Heart left ventricle (tissue), 16 donors: ENCODE measurements at regions not wholly inside any gene's neighbourhood (a gene's known extent, or its start where the extent isn't known, plus 50 kb on each side); places are given as distances from the start of the nearest gene placed in this dataset.

Source experiments
- ATAC-seq, 4 donors: fragments of 200-7000 bp; cut with Tn5 transposase; one replicate each; pipeline ENCODE4 v1.9.1; 2020 to 2022; ENCODE audit warnings: moderate library complexity in 4 of 4, mild to moderate bottlenecking in 3 of 4, moderate number of reproducible peaks in 1 of 4
- DNase-seq, 5 donors: peaks; one replicate each; pipeline ENCODE4 v3.0.0-alpha.2; 2020
- H3K27ac ChIP-seq, 12 donors: fragments of 200-600 bp; sonication (generic) in 4 of 12; one replicate each; pipeline versions ENCODE4 v1.5.0 to v1.8.0; 2016 to 2022; ENCODE audit warnings: mild to moderate bottlenecking in 2 of 12
- H3K27me3 ChIP-seq, 9 donors: fragments of 200-600 bp; sonication (generic) in 2 of 9; one replicate each; pipeline versions ENCODE4 v1.5.1 to v1.8.0; 2016 to 2022; ENCODE audit warnings: mild to moderate bottlenecking in 3 of 9
- H3K36me3 ChIP-seq, 9 donors: fragments of 200-600 bp; sonication (generic) in 2 of 9; one replicate each; pipeline versions ENCODE4 v1.5.0 to v1.8.0; 2018 to 2022; ENCODE audit warnings: mild to moderate bottlenecking in 2 of 9
- H3K4me1 ChIP-seq, 12 donors: fragments of 200-600 bp; sonication (generic) in 4 of 12; one replicate each; pipeline versions ENCODE4 v1.5.0 to v1.8.0; 2016 to 2022; ENCODE audit warnings: mild to moderate bottlenecking in 3 of 12
- H3K4me3 ChIP-seq, 12 donors: fragments of 200-600 bp; sonication (generic) in 4 of 12; one replicate each; pipeline versions ENCODE4 v1.5.0 to v1.8.0; 2017 to 2022; ENCODE audit warnings: mild to moderate bottlenecking in 9 of 12, moderate library complexity in 4 of 12
- H3K9me3 ChIP-seq, 12 donors: fragments of 200-600 bp; sonication (generic) in 4 of 12; one replicate each; pipeline versions ENCODE4 v1.5.0 to v1.8.0; 2016 to 2022; ENCODE audit warnings: mild to moderate bottlenecking in 1 of 12
- CTCF ChIP-seq, 12 donors: fragments of 200-600 bp; sonication (generic) in 4 of 12; IDR thresholded peaks; one replicate each; pipeline versions ENCODE4 v1.5.0 to v1.8.0; 2018 to 2022; ENCODE audit warnings: antibody characterized with exemption in 12 of 12, mild to moderate bottlenecking in 5 of 12
- POLR2A ChIP-seq, 2 donors: fragments of 450-650 bp; IDR thresholded peaks; one replicate each; pipeline ENCODE4 v1.6.1; 2017; ENCODE audit warnings: antibody characterized with exemption in 2 of 2, mild to moderate bottlenecking in 2 of 2, moderate library complexity in 2 of 2
- WGBS, 4 donors: extraction: QIAGEN DNeasy Blood & Tissue Kit in 2 of 4; methylation state at CpG; one replicate each; pipeline versions ENCODE4 v1.1.5 to v1.1.7; 2013 to 2018; 5-methylcytosine and 5-hydroxymethylcytosine counted together
- intact Hi-C, 10 donors: fragments of 100-400 bp; cut with DNase I; formaldehyde crosslinking; loops; one replicate each; pipeline versions ENCODE4 v1.11.1 to v1.14.2; 2022
- donor health status: ischemic (EF 13 %, LVEDD 7.1; RV severe dilation, severe dysfunction).
- donor health status: healthy with polysubstance abuse.
- donor health status: DM: no; HTN: yes; CAD: no.
- donor health status: DM: no; HTN: no; CAD: no.
- donor health status: ischemic (EF 25% LVEDD 6.9; RV normal size, moderate dysfunction).
- donor health status: ischemic (EF 25% LVEDD 5.7; RV mildly dilated, moderate dysfunction).
- donor health status: healthy.
- donor health status: DM: yes; HTN: yes; CAD: no.
- donor health status: ischemic (EF 35%, LVEDD 5.7; RV mildly dilated, moderate dysfunction).
- donor health status: nonischemic (EF 11% LVEDD 7.7; RV severe dilation, severe dysfunction).
- donor health status: DM: yes; HTN: yes; CAD: no.
- donor health status: PGD.
- donor health status: ischemic (EF 29% LVEDD 5.4; RV normal size, mild dysfunction).
- donor health status: nonischemic (EF 23%, LVEDD 6.1; RV moderate dilation, normal function).

- TF ChIP-seq POLR2A (IDR thresholded peaks at IDR 0.05), result no peak
- no peak for TF ChIP-seq CTCF (IDR thresholded peaks at IDR 0.05)
- Histone ChIP-seq H3K27ac (no peak overlapping the region), H3K9me3 (no peaks in the 10 kb centered on the region), H3K36me3 (no peaks in the 10 kb centered on the region), H3K4me1 (no peaks in the 10 kb centered on the region), H3K27me3 (no peaks in the 10 kb centered on the region), H3K4me3 (no peak overlapping the region)
- ATAC-seq, result no peak
- WGBS, 4 donors, result 75 to 83% (median 78%) methylated on average over 1 of the region's 1 CpG
- DNase-seq, result no peak
- intact Hi-C loops, result no loop called here
Measured at GRCh38 chr3:117463276-117464115, 753.9 kb downstream of the TUSC7 start.

- no peak overlapping the region for H3K27ac ChIP-seq
- ATAC-seq, result no peak
- H3K4me3 ChIP-seq, result no peak overlapping the region
- TF ChIP-seq POLR2A (IDR thresholded peaks at IDR 0.05) (no peak), CTCF (IDR thresholded peaks at IDR 0.05) (no peak)
- no peaks in the 10 kb centered on the region for H3K36me3 ChIP-seq
- H3K9me3 ChIP-seq, result no peaks in the 10 kb centered on the region
- intact Hi-C loops, result no loop called here
- DNase-seq, result no peak
- peaks cover 0 to 11% (median 0%) of the 10 kb centered on the region in 9 donors for H3K27me3 ChIP-seq
- 1 to 33% (median 28%) methylated on average over 1 of the region's 1 CpG for WGBS, 4 donors
- no peaks in the 10 kb centered on the region for H3K4me1 ChIP-seq
Measured at GRCh38 chr3:117471831-117472230, 762.3 kb downstream of the TUSC7 start.

GRCh38 chr3:117473981-117474538 is 764.5 kb downstream of the TUSC7 start:
- no peaks in the 10 kb centered on the region for H3K4me1 ChIP-seq
- 55 to 69% (median 62%) methylated on average over 8 of the region's 8 CpGs for WGBS, 4 donors
- DNase-seq (no peak), ATAC-seq (no peak)
- no peak overlapping the region for H3K27ac ChIP-seq
- TF ChIP-seq POLR2A (IDR thresholded peaks at IDR 0.05) (no peak), CTCF (IDR thresholded peaks at IDR 0.05) (no peak)
- no peaks in the 10 kb centered on the region for H3K9me3 ChIP-seq
- H3K4me3 ChIP-seq, result no peak overlapping the region
- intact Hi-C loops, result no loop called here
- no peaks in the 10 kb centered on the region for H3K36me3 ChIP-seq
- peaks cover 0 to 11% (median 0%) of the 10 kb centered on the region in 9 donors for H3K27me3 ChIP-seq

- DNase-seq, result no peak
- H3K27me3 ChIP-seq, result peaks cover 0 to 11% (median 0%) of the 10 kb centered on the region in 9 donors
- no peaks in the 10 kb centered on the region for H3K9me3 ChIP-seq
- no peak overlapping the region for H3K4me3 ChIP-seq
- H3K27ac ChIP-seq, result no peak overlapping the region
- H3K36me3 ChIP-seq, result no peaks in the 10 kb centered on the region
- intact Hi-C loops, result no loop called here
- TF ChIP-seq POLR2A (IDR thresholded peaks at IDR 0.05) (no peak), CTCF (IDR thresholded peaks at IDR 0.05) (no peak)
- no peak for ATAC-seq
- no peaks in the 10 kb centered on the region for H3K4me1 ChIP-seq
- WGBS, 4 donors, result 62 to 74% (median 70%) methylated on average over 2 of the region's 2 CpGs
Measured at GRCh38 chr3:117476572-117476971, 767.0 kb downstream of the TUSC7 start.
